ENCODE measurements at regions not wholly inside any gene's neighbourhood (a gene's known extent, or its start where the extent isn't known, plus 50 kb on each side); places are given as distances from the start of the nearest gene placed in this dataset.

GRCh38 chr2:150643114-150643725 lies 155.8 kb upstream of the RND3 start:
- RAD21 ChIA-PET (ENCODE audit: low non-redundant PET in 1 of 2, low total read pairs in 2 of 2, uncharacterized antibody in 2 of 2, unreplicated experiment in 2 of 2) = no interaction called here
- Histone ChIP-seq H3K27me3 (ENCODE audit: insufficient read depth, low read length) (no peaks in the 10 kb centered on the region), H3K4me3 (replicated peaks in 1 of 2; ENCODE audit: low read depth in 1 of 2, low read length in 2 of 2) (no peak overlapping the region), H3K79me2 (ENCODE audit: insufficient read depth, low read length) (no peaks in the 10 kb centered on the region), H3K9me2 (ENCODE audit: insufficient read depth) (no peaks in the 10 kb centered on the region), H3K36me3 (ENCODE audit: control insufficient read depth in 1 of 2, insufficient read depth in 2 of 2, low read length in 2 of 2) (no peaks in the 10 kb centered on the region), H3K9me3 (ENCODE audit: control insufficient read depth in 1 of 2, insufficient read depth in 1 of 2, low read depth in 1 of 2, low read length in 2 of 2) (no peaks in the 10 kb centered on the region), H2AFZ (ENCODE audit: low read depth, low read length, poor library complexity, severe bottlenecking) (no peak overlapping the region), H3K9ac (ENCODE audit: low read length) (no peak overlapping the region), H3K27ac (ENCODE audit: low read depth, low read length) (no peak overlapping the region), H3K4me2 (ENCODE audit: low read length) (no peak overlapping the region), H4K20me1 (ENCODE audit: insufficient read depth) (no peaks in the 10 kb centered on the region), H3K4me1 (ENCODE audit: control insufficient read depth in 1 of 2, insufficient read depth in 2 of 2, low read length in 2 of 2) (no peaks in the 10 kb centered on the region)
- no TSS peak for BruUV-seq (replicated peaks)
- POLR2A ChIA-PET = no interaction called here
- DNase-seq (ENCODE audit: low read depth, low spot score) (no peak), ATAC-seq (no peak)
- CTCF ChIA-PET = no interaction called here
- TF ChIP-seq ZFX (IDR thresholded peaks at IDR 0.05) (no peak), EZH2 (IDR thresholded peaks at IDR 0.05) (no peak), POLR2A (IDR thresholded peaks at IDR 0.05; ENCODE audit: borderline replicate concordance, extremely low read depth, insufficient read depth, insufficient read length) (no peak), CEBPB (IDR thresholded peaks at IDR 0.05; ENCODE audit: low read depth) (no peak)
- intact Hi-C loops (cut with micrococcal nuclease) = no loop called here

- H3K9me3 ChIP-seq (ENCODE audit: control insufficient read depth in 1 of 2, insufficient read depth in 1 of 2, low read depth in 1 of 2, low read length in 2 of 2) = no peaks in the 10 kb centered on the region
- no peaks in the 10 kb centered on the region for H4K20me1 ChIP-seq (ENCODE audit: insufficient read depth)
- H3K27me3 ChIP-seq (ENCODE audit: insufficient read depth, low read length) = no peaks in the 10 kb centered on the region
- ChIA-PET POLR2A (no interaction called here), RAD21 (ENCODE audit: low non-redundant PET in 1 of 2, low total read pairs in 2 of 2, uncharacterized antibody in 2 of 2, unreplicated experiment in 2 of 2) (no interaction called here), CTCF (no interaction called here)
- no peak overlapping the region for H3K27ac ChIP-seq (ENCODE audit: low read depth, low read length)
- ATAC-seq = no peak
- H3K9ac ChIP-seq (ENCODE audit: low read length) = no peak overlapping the region
- intact Hi-C loops (cut with micrococcal nuclease) = no loop called here
- no peak overlapping the region for H3K4me3 ChIP-seq (replicated peaks in 1 of 2; ENCODE audit: low read depth in 1 of 2, low read length in 2 of 2)
- TF ChIP-seq YY1 (IDR thresholded peaks at IDR 0.05; ENCODE audit: extremely low read depth, insufficient replicate concordance, low read depth, low read length) (no peak), ATF3 (IDR thresholded peaks at IDR 0.05) (no peak), ZBTB33 (IDR thresholded peaks at IDR 0.05; ENCODE audit: extremely low read depth, insufficient replicate concordance, low read length) (no peak), FOSL1 (IDR thresholded peaks at IDR 0.05; ENCODE audit: low read depth) (no peak), ZFX (IDR thresholded peaks at IDR 0.05) (no peak), EZH2phosphoT487 (IDR thresholded peaks at IDR 0.05; ENCODE audit: borderline replicate concordance) (no peak), POLR2A (IDR thresholded peaks at IDR 0.05; ENCODE audit: borderline replicate concordance, extremely low read depth, insufficient read depth, insufficient read length) (no peak), ZNF274 (IDR thresholded peaks at IDR 0.05; ENCODE audit: low read depth, low read length) (no peak), CEBPB (IDR thresholded peaks at IDR 0.05; ENCODE audit: low read depth) (no peak), EZH2 (IDR thresholded peaks at IDR 0.05) (no peak), ELF1 (IDR thresholded peaks at IDR 0.05; ENCODE audit: borderline replicate concordance, low read depth) (no peak), POLR2AphosphoS5 (IDR thresholded peaks at IDR 0.05; ENCODE audit: low read depth, low read length) (no peak), CTCF (IDR thresholded peaks at IDR 0.05 in 2 of 3, conservative IDR thresholded peaks at IDR 0.05 in 1 of 3; ENCODE audit: borderline replicate concordance in 1 of 3, insufficient read depth in 1 of 3, low read depth in 2 of 3, low read length in 2 of 3) (no peak), SRF (IDR thresholded peaks at IDR 0.05; ENCODE audit: low read depth) (no peak), SP1 (IDR thresholded peaks at IDR 0.05; ENCODE audit: low read depth) (no peak)
- no peak overlapping the region for H2AFZ ChIP-seq (ENCODE audit: low read depth, low read length, poor library complexity, severe bottlenecking)
- no peak for DNase-seq (ENCODE audit: low read depth, low spot score)
- no TSS peak for BruUV-seq (replicated peaks)
- no peaks in the 10 kb centered on the region for H3K4me1 ChIP-seq (ENCODE audit: control insufficient read depth in 1 of 2, insufficient read depth in 2 of 2, low read length in 2 of 2)
- no peaks in the 10 kb centered on the region for H3K9me2 ChIP-seq (ENCODE audit: insufficient read depth)
- no peaks in the 10 kb centered on the region for H3K36me3 ChIP-seq (ENCODE audit: control insufficient read depth in 1 of 2, insufficient read depth in 2 of 2, low read length in 2 of 2)
- H3K4me2 ChIP-seq (ENCODE audit: low read length) = no peak overlapping the region
- H3K79me2 ChIP-seq (ENCODE audit: insufficient read depth, low read length) = no peaks in the 10 kb centered on the region
These were observed 152.6 kb upstream of the RND3 start for GRCh38 chr2:150640039-150640438.
